GM12878 (cell line): ENCODE measurements at regions not wholly inside any gene's neighbourhood (a gene's known extent, or its start where the extent isn't known, plus 50 kb on each side); places are given as distances from the start of the nearest gene placed in this dataset.

Experiments
- ATAC-seq: fragments of 200-7000 bp; cut with Tn5 transposase; 3 replicates; pipeline ENCODE4 v1.9.1; 2020; ENCODE audit warnings: mild to moderate bottlenecking, moderate library complexity
- BruUV-seq: library from RNA; stranded (reverse); fragments of 400-500 nt; replicated peaks from 2 replicates; lab custom pipeline; 2021; lab: Mats Ljungman, UMichigan
- CTCF ChIA-PET: fragments of 300-600 bp; sonication (Branson Sonifier 250); formaldehyde crosslinking; extraction: SDS; loops from one replicate; lab custom pipeline; 2021; ENCODE audit warnings: inconsistent platforms; lab: Yijun Ruan, JAX
- POLR2A ChIA-PET: fragments of 350-600 bp; formaldehyde crosslinking; extraction: SDS; loops from one replicate; lab custom pipeline; 2021; ENCODE audit warnings: inconsistent platforms; lab: Charles Lee
- RAD21 ChIA-PET: fragments of 300-600 bp; sonication (Branson Sonifier 250); formaldehyde crosslinking; loops from one replicate; lab custom pipeline; 2023; ENCODE audit warnings: antibody characterized with exemption; ENCODE audit not compliant: unreplicated experiment; lab: Charles Lee
- SMC1A ChIA-PET: fragments of 300-600 bp; sonication (Branson Sonifier 250); formaldehyde crosslinking; loops from one replicate; lab custom pipeline; 2023; ENCODE audit not compliant: unreplicated experiment, uncharacterized antibody; lab: Charles Lee
- DNase-seq: peaks from one replicate; pipeline ENCODE4 v3.0.0-alpha.2; 2011; ENCODE audit warnings: low read depth, low spot score
- FAIRE-seq: peaks from 3 replicates; lab custom pipeline; 2011; peaks lifted over from hg19 to GRCh38; lab: Jason Lieb, UNC
- H2AFZ ChIP-seq: 2 replicates; pipeline ENCODE4 v1.6.0; 2011; ENCODE audit warnings: low read depth, low read length, control low read depth; ENCODE audit not compliant: control insufficient read depth
- H3K27ac ChIP-seq: 2 replicates; pipeline ENCODE4 v1.5.1; 2011; ENCODE audit warnings: control low read depth; ENCODE audit not compliant: control insufficient read depth, insufficient read depth
- H3K27me3 ChIP-seq, 2 experiments: replicated peaks in 1 of 2; 2 replicates each; pipeline versions ENCODE4 v1.6.0 to v1.6.1; 2011; ENCODE audit warnings: low read length in 1 of 2; ENCODE audit not compliant: control insufficient read depth in 2 of 2, insufficient read depth in 2 of 2
- H3K36me3 ChIP-seq, 2 experiments: 2 replicates each; pipeline ENCODE4 v1.5.1; 2011; ENCODE audit warnings: low read length in 1 of 2; ENCODE audit not compliant: control insufficient read depth in 2 of 2, insufficient read depth in 2 of 2
- H3K4me1 ChIP-seq: 2 replicates; pipeline ENCODE4 v1.6.1; 2011; ENCODE audit warnings: mild to moderate bottlenecking, low read length, moderate library complexity, mixed read lengths; ENCODE audit not compliant: control insufficient read depth, insufficient read depth
- H3K4me2 ChIP-seq: 2 replicates; pipeline ENCODE4 v1.6.0; 2011; ENCODE audit warnings: control low read depth; ENCODE audit not compliant: control insufficient read depth, insufficient read depth
- H3K4me3 ChIP-seq: fragments of 200-600 bp; sonication (generic); 2 replicates; pipeline ENCODE4 v1.5.1; 2016
- H3K79me2 ChIP-seq: 2 replicates; pipeline ENCODE4 v1.6.0; 2011; ENCODE audit warnings: low read length; ENCODE audit not compliant: control insufficient read depth, insufficient read depth
- H3K9ac ChIP-seq: 2 replicates; pipeline ENCODE4 v1.8.0; 2011; ENCODE audit warnings: low read length, control low read depth, mixed read lengths; ENCODE audit not compliant: control insufficient read depth, insufficient read depth
- H3K9me3 ChIP-seq: replicated peaks from 3 replicates; pipeline ENCODE4 v1.5.1; 2011; ENCODE audit warnings: mild to moderate bottlenecking, low read length; ENCODE audit not compliant: control insufficient read depth, insufficient read depth
- H4K20me1 ChIP-seq: 2 replicates; pipeline ENCODE4 v1.6.0; 2011; ENCODE audit not compliant: control insufficient read depth, insufficient read depth
- CHD1 ChIP-seq: IDR thresholded peaks from 2 replicates; pipeline ENCODE4 v1.6.1; 2012; ENCODE audit warnings: low read depth, low read length, improper control_type of control experiment
- IRF4 ChIP-seq: IDR thresholded peaks from 2 replicates; pipeline ENCODE4 v1.6.1; 2011; ENCODE audit warnings: low read depth, low read length
- NFYA ChIP-seq: IDR thresholded peaks from 2 replicates; pipeline ENCODE4 v1.6.1; 2011; ENCODE audit warnings: low read depth, mild to moderate bottlenecking, low read length, improper control_type of control experiment, borderline replicate concordance
- SMAD5 ChIP-seq: IDR thresholded peaks from 2 replicates; pipeline ENCODE4 v1.6.1; 2016; ENCODE audit warnings: antibody characterized with exemption, low read depth
- SUZ12 ChIP-seq: fragments of 200-600 bp; sonication (generic); IDR thresholded peaks from one replicate; pipeline ENCODE4 v1.6.1; 2018; ENCODE audit warnings: antibody characterized with exemption, mild to moderate bottlenecking; ENCODE audit not compliant: unreplicated experiment
- ZNF687 ChIP-seq: fragments of 450-650 bp; IDR thresholded peaks from 2 replicates; pipeline ENCODE4 v1.6.1; 2017; ENCODE audit warnings: mild to moderate bottlenecking, moderate library complexity
- in situ Hi-C: fragments of 300-500 bp; cut with MboI; formaldehyde crosslinking; loops from 9 replicates; pipeline ENCODE4 v1.14.3; 2018; ENCODE audit warnings: mixed read lengths
- intact Hi-C: fragments of 100-400 bp; cut with micrococcal nuclease; formaldehyde crosslinking; loops from one replicate; pipeline ENCODE4 v1.14.2; 2022; ENCODE audit not compliant: unreplicated experiment

DNA sequence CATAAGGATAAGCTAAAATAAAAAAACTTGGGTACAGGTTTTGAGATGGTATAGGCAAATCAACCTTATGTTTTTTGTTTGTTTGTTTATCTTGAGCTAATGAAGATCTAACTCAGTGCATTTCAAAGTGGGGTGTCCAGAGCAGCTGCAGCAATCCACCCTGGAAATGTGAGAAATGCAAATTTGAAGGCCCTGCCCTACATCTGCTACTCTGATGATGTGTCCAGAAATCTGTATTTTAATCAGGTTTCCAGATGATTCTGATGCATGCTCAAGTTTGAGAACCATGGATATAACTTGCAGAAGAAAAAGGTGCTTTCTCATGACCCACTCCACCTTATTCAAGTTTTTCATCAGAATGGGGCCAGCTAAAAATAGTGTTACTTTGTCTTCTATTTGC lies 467.0 kb downstream of the NTRK2 start:
- RAD21 ChIA-PET, result interaction anchor here (1.1 to 1.2 kb wide), 3 partner anchors 17 to 170 kb away, joined by 3 read pairs; no protein-coding TSS in a partner anchor
- H3K36me3 ChIP-seq, result no peaks in the 10 kb centered on the region

More for the DNA sequence above, 467.0 kb downstream of the NTRK2 start:
- in situ Hi-C loops, result no loop called here
- no peaks in the 10 kb centered on the region for H3K79me2 ChIP-seq
- no peaks in the 10 kb centered on the region for H3K27me3 ChIP-seq
- no peak for TF ChIP-seq CHD1
- TF ChIP-seq SMAD5, result no peak
- TF ChIP-seq ZNF687, result no peak
- no peak for TF ChIP-seq IRF4
- no peak for TF ChIP-seq SUZ12
- TF ChIP-seq NFYA, result no peak
- H3K27ac ChIP-seq, result no peak overlapping the region
- ATAC-seq, result no peak
- no peaks in the 10 kb centered on the region; the same call in 2 of the 3 replicates for H3K9me3 ChIP-seq
- H4K20me1 ChIP-seq, result no peaks in the 10 kb centered on the region
- ChIA-PET POLR2A (no interaction called here), CTCF (interaction anchor here (0.6 to 1.6 kb wide), 5 partner anchors 10 to 739 kb away, joined by 3 to 6 read pairs (median 3); no protein-coding TSS in a partner anchor), SMC1A (interaction anchor here (0.6 to 1.0 kb wide), 4 partner anchors 87 to 443 kb away, joined by 3 to 4 read pairs (median 3); no protein-coding TSS in a partner anchor)
- intact Hi-C loops, result no loop called here
- no peak for FAIRE-seq
- H3K9ac ChIP-seq, result no peak overlapping the region
- H2AFZ ChIP-seq, result no peak overlapping the region
- no peaks in the 10 kb centered on the region; the same call in 1 of the 2 replicates for H3K4me1 ChIP-seq
- no peak overlapping the region for H3K4me2 ChIP-seq
- no peak for DNase-seq
- no peak overlapping the region for H3K4me3 ChIP-seq
- no TSS peak for BruUV-seq
